Heart left ventricle (tissue), 13 donors: ENCODE measurements at regions not wholly inside any gene's neighbourhood (a gene's known extent, or its start where the extent isn't known, plus 50 kb on each side); places are given as distances from the start of the nearest gene placed in this dataset.

Experiments
- CTCF ChIP-seq, 12 donors: fragments of 200-600 bp; sonication (generic) in 4 of 12; IDR thresholded peaks; one replicate each; pipeline versions ENCODE4 v1.5.0 to v1.8.0; 2018 to 2022; ENCODE audit warnings: antibody characterized with exemption in 12 of 12, mild to moderate bottlenecking in 5 of 12
- POLR2A ChIP-seq, 2 donors: fragments of 450-650 bp; IDR thresholded peaks; one replicate each; pipeline ENCODE4 v1.6.1; 2017; ENCODE audit warnings: antibody characterized with exemption in 2 of 2, mild to moderate bottlenecking in 2 of 2, moderate library complexity in 2 of 2
- donor health status: ischemic (EF 13 %, LVEDD 7.1; RV severe dilation, severe dysfunction).
- donor health status: DM: no; HTN: yes; CAD: no.
- donor health status: DM: no; HTN: no; CAD: no.
- donor health status: ischemic (EF 25% LVEDD 6.9; RV normal size, moderate dysfunction).
- donor health status: ischemic (EF 25% LVEDD 5.7; RV mildly dilated, moderate dysfunction).
- donor health status: ischemic (EF 35%, LVEDD 5.7; RV mildly dilated, moderate dysfunction).
- donor health status: nonischemic (EF 11% LVEDD 7.7; RV severe dilation, severe dysfunction).
- donor health status: DM: yes; HTN: yes; CAD: no.
- donor health status: PGD.
- donor health status: ischemic (EF 29% LVEDD 5.4; RV normal size, mild dysfunction).
- donor health status: nonischemic (EF 23%, LVEDD 6.1; RV moderate dilation, normal function).

GRCh38 chr14:38316922-38317321 is 61.0 kb upstream of the CLEC14A start:
- no peak for TF ChIP-seq CTCF (IDR thresholded peaks at IDR 0.05)
- no peak for TF ChIP-seq POLR2A (IDR thresholded peaks at IDR 0.05)
